B cell (primary cell): ENCODE measurements at regions not wholly inside any gene's neighbourhood (a gene's known extent, or its start where the extent isn't known, plus 50 kb on each side); places are given as distances from the start of the nearest gene placed in this dataset.

ENCODE experiments used
- ATAC-seq: fragments of 200-7000 bp; cut with Tn5 transposase; one replicate; pipeline ENCODE4 v1.10.0; 2021; ENCODE audit warnings: low read depth, mild to moderate bottlenecking, moderate number of reproducible peaks, moderate library complexity
- CTCF ChIA-PET: fragments of 350-600 bp; sonication (Branson Sonifier 250); formaldehyde crosslinking; loops from one replicate; lab custom pipeline; 2021; ENCODE audit warnings: antibody characterized with exemption, inconsistent platforms; lab: Charles Lee
- POLR2A ChIA-PET: fragments of 350-600 bp; sonication (Branson Sonifier 250); formaldehyde crosslinking; loops from one replicate; lab custom pipeline; 2021; ENCODE audit warnings: antibody characterized with exemption; lab: Charles Lee
- DNase-seq: peaks from one replicate; pipeline ENCODE4 v3.0.0; 2013
- H2AFZ ChIP-seq: 2 replicates; pipeline ENCODE4 v1.6.1; 2012; ENCODE audit warnings: mild to moderate bottlenecking, low read depth, low read length; ENCODE audit not compliant: insufficient read depth, poor library complexity, severe bottlenecking
- H3K27ac ChIP-seq, 2 donors: 1 replicate in 1 of 2; 2 replicates in 1 of 2; pipeline ENCODE4 v1.5.1; 2012 to 2013; ENCODE audit warnings: low read length in 2 of 2, mild to moderate bottlenecking in 2 of 2, moderate library complexity in 1 of 2
- H3K27me3 ChIP-seq, 4 experiments: fragments of 200-600 bp in 1 of 4; sonication (generic) in 1 of 4; replicated peaks in 1 of 4; 1 replicate in 2 of 4; 2 replicates in 2 of 4; pipeline versions ENCODE4 v1.6.1 to v1.7.0; 2013 to 2016; ENCODE audit warnings: low read length in 3 of 4, mild to moderate bottlenecking in 2 of 4, mixed read lengths in 1 of 4, moderate library complexity in 1 of 4; ENCODE audit not compliant: insufficient read depth in 4 of 4, control insufficient read depth in 3 of 4; ENCODE audit errors: control extremely low read depth in 1 of 4
- H3K36me3 ChIP-seq, 2 experiments: replicated peaks in 1 of 2; 1 replicate in 1 of 2; 2 replicates in 1 of 2; pipeline versions ENCODE4 v1.6.1 to v1.7.1; 2013; ENCODE audit warnings: low read length in 1 of 2; ENCODE audit not compliant: insufficient read depth in 2 of 2, control insufficient read depth in 1 of 2; ENCODE audit errors: control extremely low read depth in 1 of 2, extremely low read depth in 1 of 2
- H3K4me1 ChIP-seq, 2 donors: fragments of 200-600 bp in 1 of 2; sonication (generic) in 1 of 2; 1 replicate in 1 of 2; 2 replicates in 1 of 2; pipeline versions ENCODE4 v1.5.1 to v1.6.1; 2013 to 2017; ENCODE audit warnings: low read length in 2 of 2; ENCODE audit not compliant: control insufficient read depth in 2 of 2, insufficient read depth in 2 of 2
- H3K4me2 ChIP-seq: replicated peaks from 2 replicates; pipeline ENCODE3; 2012; ENCODE audit warnings: mild to moderate bottlenecking, low read depth, low read length; ENCODE audit not compliant: poor library complexity, severe bottlenecking
- H3K4me3 ChIP-seq, 5 experiments: fragments of 200-600 bp in 1 of 5; sonication (generic) in 1 of 5; 1 replicate in 3 of 5; 2 replicates in 2 of 5; pipeline versions ENCODE4 v1.5.1 to v1.7.0; 2011 to 2016; ENCODE audit warnings: low read length in 4 of 5, mild to moderate bottlenecking in 4 of 5, low read depth in 2 of 5, control low read depth in 1 of 5, moderate library complexity in 1 of 5; ENCODE audit not compliant: insufficient read depth in 1 of 5; ENCODE audit errors: control extremely low read depth in 1 of 5, extremely low read depth in 1 of 5
- H3K79me2 ChIP-seq: fragments of 200-600 bp; sonication (generic); one replicate; pipeline ENCODE4 v1.6.0; 2016; ENCODE audit warnings: low read length; ENCODE audit not compliant: control insufficient read depth, insufficient read depth
- H3K9ac ChIP-seq: fragments of 200-600 bp; sonication (generic); 2 replicates; pipeline ENCODE4 v1.6.1; 2017; ENCODE audit warnings: mild to moderate bottlenecking, low read length, moderate library complexity
- H3K9me3 ChIP-seq, 3 donors: one replicate each; pipeline versions ENCODE4 v1.6.1 to v1.7.1; 2013; ENCODE audit warnings: low read length in 2 of 3; ENCODE audit not compliant: control insufficient read depth in 2 of 3, insufficient read depth in 1 of 3; ENCODE audit errors: control extremely low read depth in 1 of 3
- H4K20me1 ChIP-seq: 2 replicates; pipeline ENCODE4 v1.6.0; 2012; ENCODE audit warnings: mild to moderate bottlenecking, low read length; ENCODE audit not compliant: insufficient read depth, control insufficient read depth, poor library complexity, severe bottlenecking
- H3K27ac Mint-ChIP-seq: one replicate; pipeline ENCODE4 v1.8.0; 2021; ENCODE audit warnings: mixed read lengths
- H3K27me3 Mint-ChIP-seq: one replicate; pipeline ENCODE4 v1.8.0; 2021; ENCODE audit warnings: mixed read lengths
- H3K4me1 Mint-ChIP-seq: one replicate; pipeline ENCODE4 v1.8.0; 2021; ENCODE audit warnings: mixed read lengths
- H3K4me3 Mint-ChIP-seq: one replicate; pipeline ENCODE4 v1.8.0; 2021; ENCODE audit warnings: mixed read lengths
- H3K9me3 Mint-ChIP-seq: one replicate; pipeline ENCODE4 v1.8.0; 2022; ENCODE audit warnings: mixed read lengths; ENCODE audit not compliant: insufficient read depth
- CTCF ChIP-seq: fragments of 200-600 bp; IDR thresholded peaks from one replicate; pipeline ENCODE4 v1.8.0; 2022; ENCODE audit warnings: antibody characterized with exemption, mild to moderate bottlenecking
- EZH2 ChIP-seq: IDR thresholded peaks from 2 replicates; pipeline ENCODE4 v1.6.1; 2012; ENCODE audit warnings: borderline replicate concordance, low read depth, mild to moderate bottlenecking, moderate library complexity, low read length; ENCODE audit not compliant: insufficient read depth, poor library complexity, severe bottlenecking
- WGBS: methylation state at CpG from one replicate; pipeline ENCODE4 v1.1.5; 2013; ENCODE audit warnings: missing lambda C conversion rate; ENCODE audit not compliant: insufficient coverage; 5-methylcytosine and 5-hydroxymethylcytosine counted together
- intact Hi-C: fragments of 100-400 bp; cut with micrococcal nuclease; formaldehyde crosslinking; loops from one replicate; pipeline ENCODE4 v1.10.0; 2022

GRCh38 chr14:83356080-83356479 lies 1822.4 kb upstream of the SEL1L start:
- H3K9me3 Mint-ChIP-seq: peaks cover 7% of the 10 kb centered on the region
- Histone ChIP-seq H2AFZ (no peak overlapping the region), H4K20me1 (no peaks in the 10 kb centered on the region), H3K4me3 (no peak overlapping the region), H3K79me2 (no peaks in the 10 kb centered on the region), H3K4me1 (no peaks in the 10 kb centered on the region), H3K27ac (no peak overlapping the region), H3K36me3 (no peaks in the 10 kb centered on the region), H3K27me3 (no peaks in the 10 kb centered on the region), H3K4me2 (no peak overlapping the region), H3K9ac (no peak overlapping the region), H3K9me3 (peaks cover 0 to 4% (median 0%) of the 10 kb centered on the region in 3 donors)
- no peak for TF ChIP-seq EZH2
- no peak for TF ChIP-seq CTCF
- ChIA-PET CTCF (no interaction called here), POLR2A (no interaction called here)
- DNase-seq (no peak), ATAC-seq (no peak)
- no peaks in the 10 kb centered on the region for H3K27me3 Mint-ChIP-seq
- H3K4me3 Mint-ChIP-seq: no peak overlapping the region
- no peak overlapping the region for H3K27ac Mint-ChIP-seq
- intact Hi-C loops: no loop called here
- no CpG with 5 or more reads among the region's 5 CpGs for WGBS
- no peaks in the 10 kb centered on the region for H3K4me1 Mint-ChIP-seq

GRCh38 chr14:83372271-83372670 lies 1838.6 kb upstream of the SEL1L start:
- Mint-ChIP-seq H3K9me3 (peaks cover 7% of the 10 kb centered on the region), H3K27ac (no peak overlapping the region), H3K4me1 (no peaks in the 10 kb centered on the region), H3K27me3 (no peaks in the 10 kb centered on the region), H3K4me3 (no peak overlapping the region)
- CTCF ChIA-PET: no interaction called here
- no CpG with 5 or more reads among the region's 1 CpG for WGBS
- TF ChIP-seq CTCF: no peak
- no peak for TF ChIP-seq EZH2
- no peak overlapping the region for H3K27ac ChIP-seq
- intact Hi-C loops: no loop called here
- DNase-seq: no peak
- no peaks in the 10 kb centered on the region for H3K36me3 ChIP-seq
- no peak overlapping the region for H3K9ac ChIP-seq
- H3K27me3 ChIP-seq: no peaks in the 10 kb centered on the region
- H3K4me1 ChIP-seq: no peaks in the 10 kb centered on the region
- POLR2A ChIA-PET: no interaction called here
- no peak overlapping the region for H3K4me2 ChIP-seq
- H3K4me3 ChIP-seq: no peak overlapping the region
- no peaks in the 10 kb centered on the region for H4K20me1 ChIP-seq
- H3K79me2 ChIP-seq: no peaks in the 10 kb centered on the region
- H2AFZ ChIP-seq: no peak overlapping the region
- ATAC-seq: no peak
- no peaks in the 10 kb centered on the region for H3K9me3 ChIP-seq
